ENCODE measurements at regions not wholly inside any gene's neighbourhood (a gene's known extent, or its start where the extent isn't known, plus 50 kb on each side); places are given as distances from the start of the nearest gene placed in this dataset.

GRCh38 chr3:69674752-69675151, 64.5 kb upstream of the MITF start:
- TF ChIP-seq CTCF (IDR thresholded peaks at IDR 0.05; ENCODE audit: insufficient read depth, low read length) = no peak
- no peak for DNase-seq (ENCODE audit: low read depth)
- no peak overlapping the region for H3K4me3 ChIP-seq (ENCODE audit: low read depth, low read length)

GRCh38 chr3:69671082-69671952, 67.9 kb upstream of the MITF start:
- DNase-seq (ENCODE audit: low read depth) = peak; percentile 73
- peak; percentile 75 for TF ChIP-seq CTCF (IDR thresholded peaks at IDR 0.05; ENCODE audit: insufficient read depth, low read length)
- H3K4me3 ChIP-seq (ENCODE audit: low read depth, low read length) = no peak overlapping the region

DNA sequence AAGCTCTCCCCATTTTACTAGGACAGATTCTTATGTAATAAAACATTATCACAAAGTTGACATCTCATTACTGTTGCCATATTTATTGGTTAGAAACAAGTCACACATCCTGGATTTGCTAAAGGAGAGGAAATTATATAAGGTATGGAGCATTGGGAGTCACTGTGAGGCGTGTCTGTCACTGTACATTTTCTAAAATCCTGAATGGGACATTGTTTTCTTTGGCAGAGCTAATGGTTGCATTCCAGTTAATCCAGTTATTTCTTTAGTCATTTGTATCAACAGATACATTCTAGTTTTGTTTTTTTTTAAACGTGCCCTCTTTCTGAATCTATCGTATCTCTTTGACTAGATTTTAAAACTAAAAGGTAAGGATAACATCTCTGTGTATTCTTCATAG, 70.2 kb upstream of the MITF start:
- TF ChIP-seq CTCF (IDR thresholded peaks at IDR 0.05; ENCODE audit: insufficient read depth, low read length) = no peak

DNA sequence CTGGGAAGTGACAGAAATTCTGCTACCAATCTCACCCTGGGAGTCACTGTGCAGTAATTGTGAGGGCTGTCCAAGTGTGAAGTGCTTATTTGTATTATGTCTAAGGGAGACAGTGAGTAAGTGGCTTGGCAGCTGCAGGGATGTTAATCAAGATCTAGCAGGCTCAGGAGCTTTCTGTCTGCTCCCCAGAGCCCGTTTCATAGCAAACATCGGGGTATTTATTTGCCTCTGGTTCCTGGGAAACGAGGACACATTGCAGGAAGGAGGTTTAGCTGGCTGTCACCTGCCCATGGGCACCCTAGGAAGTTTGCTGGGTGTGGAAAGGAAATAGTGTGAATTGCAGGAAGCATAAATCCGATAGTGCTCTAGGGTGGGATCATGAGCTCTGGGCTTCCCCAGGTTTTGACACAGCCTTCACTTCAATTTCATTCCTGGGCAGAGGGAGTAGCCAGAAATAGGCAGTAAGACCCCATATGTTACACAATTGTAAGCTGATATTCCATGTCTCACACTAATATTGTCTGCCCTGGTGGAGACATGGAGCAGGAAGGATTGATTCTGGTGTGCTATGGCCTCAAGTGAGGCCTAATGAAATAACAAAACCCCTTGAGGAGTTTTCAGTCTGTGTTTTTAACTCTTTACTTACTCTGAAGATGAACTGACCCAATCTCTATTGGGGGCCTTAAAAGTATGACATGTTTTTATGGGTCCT, 74.1 kb upstream of the MITF start:
- TF ChIP-seq CTCF (IDR thresholded peaks at IDR 0.05; ENCODE audit: insufficient read depth, low read length) = no peak
- peak; percentile 24 for DNase-seq (ENCODE audit: low read depth)
- H3K4me3 ChIP-seq (ENCODE audit: low read depth, low read length) = no peak overlapping the region

More for the DNA sequence above, 70.2 kb upstream of the MITF start:
- no peak for DNase-seq (ENCODE audit: low read depth)
- H3K4me3 ChIP-seq (ENCODE audit: low read depth, low read length) = no peak overlapping the region

GRCh38 chr3:69660631-69661030, 78.6 kb upstream of the MITF start:
- no peak for TF ChIP-seq CTCF (IDR thresholded peaks at IDR 0.05; ENCODE audit: insufficient read depth, low read length)
- DNase-seq (ENCODE audit: low read depth) = no peak

GRCh38 chr3:69659180-69659910, 79.9 kb upstream of the MITF start:
- H3K4me3 ChIP-seq (ENCODE audit: low read depth, low read length) = no peak overlapping the region
- no peak for TF ChIP-seq CTCF (IDR thresholded peaks at IDR 0.05; ENCODE audit: insufficient read depth, low read length)
- DNase-seq (ENCODE audit: low read depth) = no peak

More at GRCh38 chr3:69660631-69661030, 78.6 kb upstream of the MITF start:
- H3K4me3 ChIP-seq (ENCODE audit: low read depth, low read length) = no peak overlapping the region

Data from fibroblast of the aortic adventitia (primary cell).